ENCODE measurements at regions not wholly inside any gene's neighbourhood (a gene's known extent, or its start where the extent isn't known, plus 50 kb on each side); places are given as distances from the start of the nearest gene placed in this dataset.

DNA sequence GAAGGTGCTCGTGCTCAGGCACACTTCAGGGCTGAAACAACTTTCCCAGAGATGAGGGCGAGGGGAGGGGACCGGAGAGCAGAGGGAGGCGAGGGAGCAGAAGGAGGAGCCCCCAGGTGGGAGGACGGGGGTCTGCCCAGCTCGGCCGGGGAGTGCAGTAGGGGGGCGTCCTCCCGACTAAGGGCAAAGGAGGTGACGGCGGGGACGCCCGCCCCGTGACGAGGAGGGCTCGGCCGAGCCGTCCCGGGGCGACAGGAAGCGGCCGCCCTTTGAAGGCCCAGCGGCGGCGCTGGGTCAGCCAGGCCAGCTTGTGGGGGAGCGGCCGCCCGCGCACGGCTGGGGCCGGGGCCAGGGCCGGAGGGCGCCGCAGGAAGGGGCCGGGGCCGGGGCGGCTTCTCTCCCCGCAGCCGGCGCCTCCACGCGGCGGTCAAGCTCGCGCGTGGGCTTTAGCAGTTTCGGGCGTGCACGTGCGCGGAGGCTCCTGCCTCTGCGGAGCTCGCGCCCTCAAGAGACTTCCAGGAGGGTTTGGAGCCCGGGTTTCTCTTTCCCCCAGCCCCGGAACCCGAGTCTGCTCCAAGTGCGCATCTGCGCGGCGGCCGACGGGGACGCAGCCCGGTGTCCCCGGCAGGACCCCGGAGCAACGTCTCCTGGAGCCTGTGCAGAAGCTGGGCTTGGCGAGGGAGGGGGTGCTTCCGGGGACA lies 100.8 kb upstream of the SLC45A1 start:
- TF ChIP-seq, protein P1, sequence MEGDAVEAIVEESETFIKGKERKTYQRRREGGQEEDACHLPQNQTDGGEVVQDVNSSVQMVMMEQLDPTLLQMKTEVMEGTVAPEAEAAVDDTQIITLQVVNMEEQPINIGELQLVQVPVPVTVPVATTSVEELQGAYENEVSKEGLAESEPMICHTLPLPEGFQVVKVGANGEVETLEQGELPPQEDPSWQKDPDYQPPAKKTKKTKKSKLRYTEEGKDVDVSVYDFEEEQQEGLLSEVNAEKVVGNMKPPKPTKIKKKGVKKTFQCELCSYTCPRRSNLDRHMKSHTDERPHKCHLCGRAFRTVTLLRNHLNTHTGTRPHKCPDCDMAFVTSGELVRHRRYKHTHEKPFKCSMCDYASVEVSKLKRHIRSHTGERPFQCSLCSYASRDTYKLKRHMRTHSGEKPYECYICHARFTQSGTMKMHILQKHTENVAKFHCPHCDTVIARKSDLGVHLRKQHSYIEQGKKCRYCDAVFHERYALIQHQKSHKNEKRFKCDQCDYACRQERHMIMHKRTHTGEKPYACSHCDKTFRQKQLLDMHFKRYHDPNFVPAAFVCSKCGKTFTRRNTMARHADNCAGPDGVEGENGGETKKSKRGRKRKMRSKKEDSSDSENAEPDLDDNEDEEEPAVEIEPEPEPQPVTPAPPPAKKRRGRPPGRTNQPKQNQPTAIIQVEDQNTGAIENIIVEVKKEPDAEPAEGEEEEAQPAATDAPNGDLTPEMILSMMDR (IDR thresholded peaks at IDR 0.05): peak in 1 of 6 experiments; percentile 7
- TF ChIP-seq POLR2A (IDR thresholded peaks at IDR 0.05): peak in 1 of 2 donors; percentile 49
